ENCODE measurements at regions not wholly inside any gene's neighbourhood (a gene's known extent, or its start where the extent isn't known, plus 50 kb on each side); places are given as distances from the start of the nearest gene placed in this dataset.

DNA sequence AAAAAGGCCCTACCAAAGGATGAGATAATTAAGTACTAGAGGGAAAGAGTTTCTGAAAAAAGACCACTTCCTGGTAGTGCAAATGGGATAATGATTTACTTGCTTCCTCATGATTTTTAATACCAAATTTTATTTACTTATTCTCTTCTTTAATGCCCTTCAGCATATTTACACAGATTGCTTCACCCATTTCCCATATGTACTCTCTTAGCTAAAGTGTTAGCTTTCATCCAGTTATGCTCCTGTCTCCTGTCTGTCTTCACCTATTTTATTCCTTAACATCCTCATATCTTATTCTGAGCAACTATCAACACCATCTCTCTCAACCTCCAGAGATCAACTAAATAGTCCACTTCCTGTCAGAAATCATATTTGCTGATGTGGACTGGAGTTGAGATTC lies 183.2 kb upstream of the HS3ST1 start (continued):
- peak in 1 of 2 experiments; percentile 67; a peak in 2 of 5 replicates for TF ChIP-seq EP300 (IDR thresholded peaks at IDR 0.05)
- TF ChIP-seq, protein P1, sequence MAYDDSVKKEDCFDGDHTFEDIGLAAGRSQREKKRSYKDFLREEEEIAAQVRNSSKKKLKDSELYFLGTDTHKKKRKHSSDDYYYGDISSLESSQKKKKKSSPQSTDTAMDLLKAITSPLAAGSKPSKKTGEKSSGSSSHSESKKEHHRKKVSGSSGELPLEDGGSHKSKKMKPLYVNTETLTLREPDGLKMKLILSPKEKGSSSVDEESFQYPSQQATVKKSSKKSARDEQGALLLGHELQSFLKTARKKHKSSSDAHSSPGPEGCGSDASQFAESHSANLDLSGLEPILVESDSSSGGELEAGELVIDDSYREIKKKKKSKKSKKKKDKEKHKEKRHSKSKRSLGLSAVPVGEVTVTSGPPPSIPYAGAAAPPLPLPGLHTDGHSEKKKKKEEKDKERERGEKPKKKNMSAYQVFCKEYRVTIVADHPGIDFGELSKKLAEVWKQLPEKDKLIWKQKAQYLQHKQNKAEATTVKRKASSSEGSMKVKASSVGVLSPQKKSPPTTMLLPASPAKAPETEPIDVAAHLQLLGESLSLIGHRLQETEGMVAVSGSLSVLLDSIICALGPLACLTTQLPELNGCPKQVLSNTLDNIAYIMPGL (CRISPR knock-in tag; IDR thresholded peaks at IDR 0.05; ENCODE audit: borderline replicate concordance): no peak
- no peak for TF ChIP-seq CHD2 (IDR thresholded peaks at IDR 0.05; ENCODE audit: low read length, partially characterized antibody)
- TF ChIP-seq RNF2 (IDR thresholded peaks at IDR 0.05; ENCODE audit: borderline replicate concordance, low read depth): no peak
- TF ChIP-seq, protein P2, sequence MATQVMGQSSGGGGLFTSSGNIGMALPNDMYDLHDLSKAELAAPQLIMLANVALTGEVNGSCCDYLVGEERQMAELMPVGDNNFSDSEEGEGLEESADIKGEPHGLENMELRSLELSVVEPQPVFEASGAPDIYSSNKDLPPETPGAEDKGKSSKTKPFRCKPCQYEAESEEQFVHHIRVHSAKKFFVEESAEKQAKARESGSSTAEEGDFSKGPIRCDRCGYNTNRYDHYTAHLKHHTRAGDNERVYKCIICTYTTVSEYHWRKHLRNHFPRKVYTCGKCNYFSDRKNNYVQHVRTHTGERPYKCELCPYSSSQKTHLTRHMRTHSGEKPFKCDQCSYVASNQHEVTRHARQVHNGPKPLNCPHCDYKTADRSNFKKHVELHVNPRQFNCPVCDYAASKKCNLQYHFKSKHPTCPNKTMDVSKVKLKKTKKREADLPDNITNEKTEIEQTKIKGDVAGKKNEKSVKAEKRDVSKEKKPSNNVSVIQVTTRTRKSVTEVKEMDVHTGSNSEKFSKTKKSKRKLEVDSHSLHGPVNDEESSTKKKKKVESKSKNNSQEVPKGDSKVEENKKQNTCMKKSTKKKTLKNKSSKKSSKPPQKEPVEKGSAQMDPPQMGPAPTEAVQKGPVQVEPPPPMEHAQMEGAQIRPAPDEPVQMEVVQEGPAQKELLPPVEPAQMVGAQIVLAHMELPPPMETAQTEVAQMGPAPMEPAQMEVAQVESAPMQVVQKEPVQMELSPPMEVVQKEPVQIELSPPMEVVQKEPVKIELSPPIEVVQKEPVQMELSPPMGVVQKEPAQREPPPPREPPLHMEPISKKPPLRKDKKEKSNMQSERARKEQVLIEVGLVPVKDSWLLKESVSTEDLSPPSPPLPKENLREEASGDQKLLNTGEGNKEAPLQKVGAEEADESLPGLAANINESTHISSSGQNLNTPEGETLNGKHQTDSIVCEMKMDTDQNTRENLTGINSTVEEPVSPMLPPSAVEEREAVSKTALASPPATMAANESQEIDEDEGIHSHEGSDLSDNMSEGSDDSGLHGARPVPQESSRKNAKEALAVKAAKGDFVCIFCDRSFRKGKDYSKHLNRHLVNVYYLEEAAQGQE (IDR thresholded peaks at IDR 0.05): no peak

DNA sequence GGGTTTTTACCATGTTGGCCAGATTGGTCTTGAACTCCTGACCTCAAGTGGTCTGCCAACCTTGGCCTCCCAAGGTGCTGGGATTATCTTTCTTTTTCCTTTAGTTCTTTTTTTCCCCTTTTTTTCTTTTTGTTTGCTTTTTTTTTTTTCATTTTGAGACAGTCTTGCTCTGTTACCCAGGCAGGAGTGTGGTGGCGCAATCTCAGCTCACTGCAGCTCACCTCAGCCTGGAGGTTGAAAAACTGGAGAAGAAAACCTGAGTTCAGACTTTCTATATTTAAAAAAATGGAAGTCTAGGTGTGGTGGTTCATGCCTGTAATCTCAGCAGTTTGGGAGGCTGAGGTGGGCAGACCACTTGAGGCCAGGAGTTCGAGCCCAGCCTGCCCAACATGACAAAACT lies 181.1 kb upstream of the HS3ST1 start:
- Histone ChIP-seq H3K4me2 (no peak overlapping the region), H3K27ac (peak overlapping the region; percentile 19 to 73; a peak in 1 of 6 replicates), H3K9me3 (no peaks in the 10 kb centered on the region), H3K4me1 (peaks cover 40% of the 10 kb centered on the region), H3K4me3 (no peak overlapping the region)
- no peak for TF ChIP-seq HDAC2 (IDR thresholded peaks at IDR 0.05)
- no peak for TF ChIP-seq EHF (CRISPR knock-in tag; IDR thresholded peaks at IDR 0.05)
- TF ChIP-seq, protein P3, sequence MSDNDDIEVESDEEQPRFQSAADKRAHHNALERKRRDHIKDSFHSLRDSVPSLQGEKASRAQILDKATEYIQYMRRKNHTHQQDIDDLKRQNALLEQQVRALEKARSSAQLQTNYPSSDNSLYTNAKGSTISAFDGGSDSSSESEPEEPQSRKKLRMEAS (IDR thresholded peaks at IDR 0.05): no peak
- no peak for TF ChIP-seq ZC3H11A (IDR thresholded peaks at IDR 0.05)
- TF ChIP-seq, protein P1 (CRISPR knock-in tag; IDR thresholded peaks at IDR 0.05; ENCODE audit: borderline replicate concordance): no peak
- TF ChIP-seq, protein P4, sequence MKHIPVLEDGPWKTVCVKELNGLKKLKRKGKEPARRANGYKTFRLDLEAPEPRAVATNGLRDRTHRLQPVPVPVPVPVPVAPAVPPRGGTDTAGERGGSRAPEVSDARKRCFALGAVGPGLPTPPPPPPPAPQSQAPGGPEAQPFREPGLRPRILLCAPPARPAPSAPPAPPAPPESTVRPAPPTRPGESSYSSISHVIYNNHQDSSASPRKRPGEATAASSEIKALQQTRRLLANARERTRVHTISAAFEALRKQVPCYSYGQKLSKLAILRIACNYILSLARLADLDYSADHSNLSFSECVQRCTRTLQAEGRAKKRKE (CRISPR knock-in tag; IDR thresholded peaks at IDR 0.05; ENCODE audit: low read depth): no peak
- no peak for TF ChIP-seq RFX5 (IDR thresholded peaks at IDR 0.05)
- no peak for TF ChIP-seq HOXB13 (CRISPR knock-in tag; IDR thresholded peaks at IDR 0.05; ENCODE audit: low read depth)
- no peak for TF ChIP-seq HEYL (CRISPR knock-in tag; IDR thresholded peaks at IDR 0.05)
- no peak for FAIRE-seq
- CTCF ChIA-PET: no interaction called here
- POLR2A ChIA-PET: no interaction called here
- WGBS (ENCODE audit: missing lambda C conversion rate): 64% methylated on average over 2 of the region's 2 CpGs
- ATAC-seq: no peak
- no peak for DNase-seq (ENCODE audit: low read depth in 1 of 2, low spot score in 1 of 2)

DNA sequence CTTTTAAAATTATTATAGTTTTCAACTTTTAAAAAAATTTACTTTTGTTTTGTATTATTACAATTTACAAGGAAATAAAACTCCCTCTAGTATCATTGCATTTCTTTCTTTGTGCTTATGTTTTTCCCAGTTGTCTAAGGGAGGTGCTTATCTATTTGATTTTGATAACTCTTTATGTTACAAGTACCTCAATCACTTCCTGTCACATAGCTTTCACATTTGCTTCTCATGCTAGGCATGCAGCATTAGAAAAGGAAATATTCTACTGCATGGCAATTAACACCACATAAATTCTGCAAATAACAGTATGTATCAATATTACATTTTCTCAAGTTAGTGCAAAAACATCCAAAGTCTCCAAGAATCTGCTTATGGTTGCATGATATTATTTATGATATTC lies 180.3 kb upstream of the HS3ST1 start:
- ATAC-seq (no peak), DNase-seq (ENCODE audit: low read depth in 1 of 2, low spot score in 1 of 2) (no peak)
- H3K4me1 ChIP-seq: peaks cover 33% of the 10 kb centered on the region
- TF ChIP-seq, protein P5, sequence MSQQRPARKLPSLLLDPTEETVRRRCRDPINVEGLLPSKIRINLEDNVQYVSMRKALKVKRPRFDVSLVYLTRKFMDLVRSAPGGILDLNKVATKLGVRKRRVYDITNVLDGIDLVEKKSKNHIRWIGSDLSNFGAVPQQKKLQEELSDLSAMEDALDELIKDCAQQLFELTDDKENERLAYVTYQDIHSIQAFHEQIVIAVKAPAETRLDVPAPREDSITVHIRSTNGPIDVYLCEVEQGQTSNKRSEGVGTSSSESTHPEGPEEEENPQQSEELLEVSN (IDR thresholded peaks at IDR 0.05; ENCODE audit: borderline replicate concordance, low read depth): no peak
- no peak for TF ChIP-seq RNF2 (IDR thresholded peaks at IDR 0.05; ENCODE audit: borderline replicate concordance, low read depth)
- no peak for TF ChIP-seq FOSB (CRISPR knock-in tag; IDR thresholded peaks at IDR 0.05)
- TF ChIP-seq, protein P6, sequence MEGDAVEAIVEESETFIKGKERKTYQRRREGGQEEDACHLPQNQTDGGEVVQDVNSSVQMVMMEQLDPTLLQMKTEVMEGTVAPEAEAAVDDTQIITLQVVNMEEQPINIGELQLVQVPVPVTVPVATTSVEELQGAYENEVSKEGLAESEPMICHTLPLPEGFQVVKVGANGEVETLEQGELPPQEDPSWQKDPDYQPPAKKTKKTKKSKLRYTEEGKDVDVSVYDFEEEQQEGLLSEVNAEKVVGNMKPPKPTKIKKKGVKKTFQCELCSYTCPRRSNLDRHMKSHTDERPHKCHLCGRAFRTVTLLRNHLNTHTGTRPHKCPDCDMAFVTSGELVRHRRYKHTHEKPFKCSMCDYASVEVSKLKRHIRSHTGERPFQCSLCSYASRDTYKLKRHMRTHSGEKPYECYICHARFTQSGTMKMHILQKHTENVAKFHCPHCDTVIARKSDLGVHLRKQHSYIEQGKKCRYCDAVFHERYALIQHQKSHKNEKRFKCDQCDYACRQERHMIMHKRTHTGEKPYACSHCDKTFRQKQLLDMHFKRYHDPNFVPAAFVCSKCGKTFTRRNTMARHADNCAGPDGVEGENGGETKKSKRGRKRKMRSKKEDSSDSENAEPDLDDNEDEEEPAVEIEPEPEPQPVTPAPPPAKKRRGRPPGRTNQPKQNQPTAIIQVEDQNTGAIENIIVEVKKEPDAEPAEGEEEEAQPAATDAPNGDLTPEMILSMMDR (IDR thresholded peaks at IDR 0.05): no peak
- no peak for TF ChIP-seq RFX5 (IDR thresholded peaks at IDR 0.05)
- no peak for TF ChIP-seq BHLHE40 (IDR thresholded peaks at IDR 0.05; ENCODE audit: low read depth, low read length)
- TF ChIP-seq, protein P2 (IDR thresholded peaks at IDR 0.05): no peak
- TF ChIP-seq CHD2 (IDR thresholded peaks at IDR 0.05; ENCODE audit: low read length, partially characterized antibody): no peak
- TF ChIP-seq CEBPB (IDR thresholded peaks at IDR 0.05): no peak
- no peak for TF ChIP-seq RARB (CRISPR knock-in tag; IDR thresholded peaks at IDR 0.05)

More for the DNA sequence above, 180.3 kb upstream of the HS3ST1 start:
- no peak for FAIRE-seq
- POLR2A ChIA-PET: no interaction called here
- no peak overlapping the region for H3K4me3 ChIP-seq
- no peak overlapping the region for H3K4me2 ChIP-seq
- H3K27ac ChIP-seq: no peak overlapping the region
- no peaks in the 10 kb centered on the region for H3K9me3 ChIP-seq
- CTCF ChIA-PET: no interaction called here
